ENCODE measurements at regions not wholly inside any gene's neighbourhood (a gene's known extent, or its start where the extent isn't known, plus 50 kb on each side); places are given as distances from the start of the nearest gene placed in this dataset.

- Histone ChIP-seq H3K9me3 (ENCODE audit: control insufficient read depth, low read depth, low read length) (no peaks in the 10 kb centered on the region), H3K4me3 (ENCODE audit: low read length) (no peak overlapping the region), H3K36me3 (ENCODE audit: control insufficient read depth, low read depth, low read length) (no peaks in the 10 kb centered on the region), H3K27ac (ENCODE audit: low read length) (no peak overlapping the region), H3K27me3 (ENCODE audit: control insufficient read depth, insufficient read depth, low read length) (no peaks in the 10 kb centered on the region), H3K9ac (ENCODE audit: low read length) (no peak overlapping the region), H3K4me1 (ENCODE audit: control insufficient read depth, low read depth, low read length) (no peaks in the 10 kb centered on the region)
These were observed 503.4 kb downstream of the PLXNA4 start for GRCh38 chr7:132072873-132073272.

GRCh38 chr7:132072165-132072564 is 504.1 kb downstream of the PLXNA4 start:
- Histone ChIP-seq H3K4me1 (ENCODE audit: control insufficient read depth, low read depth, low read length) (no peaks in the 10 kb centered on the region), H3K27me3 (ENCODE audit: control insufficient read depth, insufficient read depth, low read length) (no peaks in the 10 kb centered on the region), H3K36me3 (ENCODE audit: control insufficient read depth, low read depth, low read length) (no peaks in the 10 kb centered on the region), H3K27ac (ENCODE audit: low read length) (no peak overlapping the region), H3K4me3 (ENCODE audit: low read length) (no peak overlapping the region), H3K9ac (ENCODE audit: low read length) (no peak overlapping the region), H3K9me3 (ENCODE audit: control insufficient read depth, low read depth, low read length) (no peaks in the 10 kb centered on the region)

GRCh38 chr7:132069306-132069705 is 507.0 kb downstream of the PLXNA4 start:
- no peaks in the 10 kb centered on the region for H3K27me3 ChIP-seq (ENCODE audit: control insufficient read depth, insufficient read depth, low read length)
- no peaks in the 10 kb centered on the region for H3K9me3 ChIP-seq (ENCODE audit: control insufficient read depth, low read depth, low read length)
- H3K4me3 ChIP-seq (ENCODE audit: low read length), result no peak overlapping the region
- peaks cover 7% of the 10 kb centered on the region for H3K4me1 ChIP-seq (ENCODE audit: control insufficient read depth, low read depth, low read length)
- no peaks in the 10 kb centered on the region for H3K36me3 ChIP-seq (ENCODE audit: control insufficient read depth, low read depth, low read length)
- no peak overlapping the region for H3K9ac ChIP-seq (ENCODE audit: low read length)
- H3K27ac ChIP-seq (ENCODE audit: low read length), result no peak overlapping the region

GRCh38 chr7:132066761-132067171 is 509.5 kb downstream of the PLXNA4 start:
- H3K9me3 ChIP-seq (ENCODE audit: control insufficient read depth, low read depth, low read length), result no peaks in the 10 kb centered on the region
- no peaks in the 10 kb centered on the region for H3K36me3 ChIP-seq (ENCODE audit: control insufficient read depth, low read depth, low read length)
- H3K27me3 ChIP-seq (ENCODE audit: control insufficient read depth, insufficient read depth, low read length), result no peaks in the 10 kb centered on the region
- peaks cover 7% of the 10 kb centered on the region for H3K4me1 ChIP-seq (ENCODE audit: control insufficient read depth, low read depth, low read length)
- H3K9ac ChIP-seq (ENCODE audit: low read length), result no peak overlapping the region
- H3K4me3 ChIP-seq (ENCODE audit: low read length), result no peak overlapping the region
- H3K27ac ChIP-seq (ENCODE audit: low read length), result no peak overlapping the region

- Histone ChIP-seq H3K27me3 (ENCODE audit: control insufficient read depth, insufficient read depth, low read length) (no peaks in the 10 kb centered on the region), H3K4me1 (ENCODE audit: control insufficient read depth, low read depth, low read length) (peaks cover 7% of the 10 kb centered on the region), H3K27ac (ENCODE audit: low read length) (no peak overlapping the region), H3K4me3 (ENCODE audit: low read length) (no peak overlapping the region), H3K9ac (ENCODE audit: low read length) (no peak overlapping the region), H3K36me3 (ENCODE audit: control insufficient read depth, low read depth, low read length) (no peaks in the 10 kb centered on the region), H3K9me3 (ENCODE audit: control insufficient read depth, low read depth, low read length) (no peaks in the 10 kb centered on the region)
These were observed 509.7 kb upstream of the PODXL start for GRCh38 chr7:132065989-132066603.

- Histone ChIP-seq H3K36me3 (ENCODE audit: control insufficient read depth, low read depth, low read length) (no peaks in the 10 kb centered on the region), H3K4me1 (ENCODE audit: control insufficient read depth, low read depth, low read length) (peaks cover 7% of the 10 kb centered on the region), H3K4me3 (ENCODE audit: low read length) (no peak overlapping the region), H3K27ac (ENCODE audit: low read length) (no peak overlapping the region), H3K9ac (ENCODE audit: low read length) (no peak overlapping the region), H3K27me3 (ENCODE audit: control insufficient read depth, insufficient read depth, low read length) (no peaks in the 10 kb centered on the region), H3K9me3 (ENCODE audit: control insufficient read depth, low read depth, low read length) (no peaks in the 10 kb centered on the region)
These were observed 509.0 kb upstream of the PODXL start for GRCh38 chr7:132065193-132065988.

GRCh38 chr7:132063800-132064199 is 507.4 kb upstream of the PODXL start:
- H3K27ac ChIP-seq (ENCODE audit: low read length), result no peak overlapping the region
- no peak overlapping the region for H3K4me3 ChIP-seq (ENCODE audit: low read length)
- H3K9ac ChIP-seq (ENCODE audit: low read length), result no peak overlapping the region
- peaks cover 7% of the 10 kb centered on the region for H3K4me1 ChIP-seq (ENCODE audit: control insufficient read depth, low read depth, low read length)
- H3K36me3 ChIP-seq (ENCODE audit: control insufficient read depth, low read depth, low read length), result no peaks in the 10 kb centered on the region
- no peaks in the 10 kb centered on the region for H3K9me3 ChIP-seq (ENCODE audit: control insufficient read depth, low read depth, low read length)
- H3K27me3 ChIP-seq (ENCODE audit: control insufficient read depth, insufficient read depth, low read length), result no peaks in the 10 kb centered on the region

- Histone ChIP-seq H3K27ac (ENCODE audit: low read length) (no peak overlapping the region), H3K9me3 (ENCODE audit: control insufficient read depth, low read depth, low read length) (no peaks in the 10 kb centered on the region), H3K4me3 (ENCODE audit: low read length) (no peak overlapping the region), H3K36me3 (ENCODE audit: control insufficient read depth, low read depth, low read length) (no peaks in the 10 kb centered on the region), H3K4me1 (ENCODE audit: control insufficient read depth, low read depth, low read length) (peaks cover 7% of the 10 kb centered on the region), H3K27me3 (ENCODE audit: control insufficient read depth, insufficient read depth, low read length) (no peaks in the 10 kb centered on the region), H3K9ac (ENCODE audit: low read length) (no peak overlapping the region)
These were observed 505.5 kb upstream of the PODXL start for GRCh38 chr7:132061937-132062336.

- no peaks in the 10 kb centered on the region for H3K4me1 ChIP-seq (ENCODE audit: control insufficient read depth, low read depth, low read length)
- no peaks in the 10 kb centered on the region for H3K36me3 ChIP-seq (ENCODE audit: control insufficient read depth, low read depth, low read length)
- H3K27me3 ChIP-seq (ENCODE audit: control insufficient read depth, insufficient read depth, low read length), result no peaks in the 10 kb centered on the region
- no peak overlapping the region for H3K9ac ChIP-seq (ENCODE audit: low read length)
- H3K4me3 ChIP-seq (ENCODE audit: low read length), result no peak overlapping the region
- H3K9me3 ChIP-seq (ENCODE audit: control insufficient read depth, low read depth, low read length), result no peaks in the 10 kb centered on the region
- no peak overlapping the region for H3K27ac ChIP-seq (ENCODE audit: low read length)
These were observed 502.7 kb upstream of the PODXL start for GRCh38 chr7:132059141-132059540.

- Histone ChIP-seq H3K27me3 (ENCODE audit: control insufficient read depth, insufficient read depth, low read length) (no peaks in the 10 kb centered on the region), H3K9me3 (ENCODE audit: control insufficient read depth, low read depth, low read length) (no peaks in the 10 kb centered on the region), H3K27ac (ENCODE audit: low read length) (no peak overlapping the region), H3K4me3 (ENCODE audit: low read length) (no peak overlapping the region), H3K4me1 (ENCODE audit: control insufficient read depth, low read depth, low read length) (no peaks in the 10 kb centered on the region), H3K9ac (ENCODE audit: low read length) (no peak overlapping the region), H3K36me3 (ENCODE audit: control insufficient read depth, low read depth, low read length) (no peaks in the 10 kb centered on the region)
These were observed 499.1 kb upstream of the PODXL start for GRCh38 chr7:132055336-132056120.

- no peaks in the 10 kb centered on the region for H3K27me3 ChIP-seq (ENCODE audit: control insufficient read depth, insufficient read depth, low read length)
- H3K9me3 ChIP-seq (ENCODE audit: control insufficient read depth, low read depth, low read length), result no peaks in the 10 kb centered on the region
- no peaks in the 10 kb centered on the region for H3K36me3 ChIP-seq (ENCODE audit: control insufficient read depth, low read depth, low read length)
- no peak overlapping the region for H3K9ac ChIP-seq (ENCODE audit: low read length)
- H3K4me3 ChIP-seq (ENCODE audit: low read length), result no peak overlapping the region
- H3K27ac ChIP-seq (ENCODE audit: low read length), result no peak overlapping the region
- no peaks in the 10 kb centered on the region for H3K4me1 ChIP-seq (ENCODE audit: control insufficient read depth, low read depth, low read length)
These were observed 497.4 kb upstream of the PODXL start for GRCh38 chr7:132053871-132054270.
